Fibroblast of lung (primary cell): ENCODE measurements at regions not wholly inside any gene's neighbourhood (a gene's known extent, or its start where the extent isn't known, plus 50 kb on each side); places are given as distances from the start of the nearest gene placed in this dataset.

Experiments used
- EZH2 ChIP-seq: IDR thresholded peaks from 2 replicates; pipeline ENCODE4 v1.5.1; 2012; ENCODE audit warnings: low read length, control low read depth, mild to moderate bottlenecking; ENCODE audit errors: missing control alignments
- TF ChIP-seq, protein P1 (sequence below), 2 donors: IDR thresholded peaks in 1 of 2; conservative IDR thresholded peaks in 1 of 2; 1 replicate in 1 of 2; 2 replicates in 1 of 2; pipeline ENCODE4 v1.5.1; 2011 to 2012; ENCODE audit warnings: low read length in 2 of 2, control low read depth in 1 of 2, inconsistent platforms in 1 of 2, low read depth in 1 of 2, mild to moderate bottlenecking in 1 of 2

DNA sequence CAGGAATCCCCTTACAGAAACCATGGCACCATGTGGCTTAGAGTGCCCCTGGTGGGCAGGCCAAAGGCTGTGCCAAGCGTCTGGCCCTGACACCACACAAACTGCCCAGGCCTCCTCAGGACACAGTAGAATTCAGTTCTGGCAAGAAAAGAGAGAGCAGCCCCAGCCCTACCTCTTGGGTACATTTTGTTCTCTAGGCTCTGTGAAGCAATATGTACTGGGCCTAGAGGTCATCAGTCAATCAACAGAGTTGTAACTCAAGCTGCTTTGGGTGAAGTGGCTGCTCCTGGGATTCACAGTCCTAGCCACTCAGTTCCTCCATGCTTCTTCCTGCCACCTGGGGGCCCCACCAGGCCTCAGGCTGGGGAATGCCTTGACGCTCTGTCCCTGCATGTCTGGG, 158.1 kb upstream of the MAMLD1 start:
- no peak for TF ChIP-seq EZH2
- TF ChIP-seq, protein P1, sequence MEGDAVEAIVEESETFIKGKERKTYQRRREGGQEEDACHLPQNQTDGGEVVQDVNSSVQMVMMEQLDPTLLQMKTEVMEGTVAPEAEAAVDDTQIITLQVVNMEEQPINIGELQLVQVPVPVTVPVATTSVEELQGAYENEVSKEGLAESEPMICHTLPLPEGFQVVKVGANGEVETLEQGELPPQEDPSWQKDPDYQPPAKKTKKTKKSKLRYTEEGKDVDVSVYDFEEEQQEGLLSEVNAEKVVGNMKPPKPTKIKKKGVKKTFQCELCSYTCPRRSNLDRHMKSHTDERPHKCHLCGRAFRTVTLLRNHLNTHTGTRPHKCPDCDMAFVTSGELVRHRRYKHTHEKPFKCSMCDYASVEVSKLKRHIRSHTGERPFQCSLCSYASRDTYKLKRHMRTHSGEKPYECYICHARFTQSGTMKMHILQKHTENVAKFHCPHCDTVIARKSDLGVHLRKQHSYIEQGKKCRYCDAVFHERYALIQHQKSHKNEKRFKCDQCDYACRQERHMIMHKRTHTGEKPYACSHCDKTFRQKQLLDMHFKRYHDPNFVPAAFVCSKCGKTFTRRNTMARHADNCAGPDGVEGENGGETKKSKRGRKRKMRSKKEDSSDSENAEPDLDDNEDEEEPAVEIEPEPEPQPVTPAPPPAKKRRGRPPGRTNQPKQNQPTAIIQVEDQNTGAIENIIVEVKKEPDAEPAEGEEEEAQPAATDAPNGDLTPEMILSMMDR (conservative IDR thresholded peaks at IDR 0.05 in 1 of 2, IDR thresholded peaks at IDR 0.05 in 1 of 2; ENCODE audit: low read depth in 1 of 2, low read length in 2 of 2), result no peak
